Thyroid gland (tissue), 4 donors: ENCODE measurements at regions not wholly inside any gene's neighbourhood (a gene's known extent, or its start where the extent isn't known, plus 50 kb on each side); places are given as distances from the start of the nearest gene placed in this dataset.

Experiments
- CTCF ChIP-seq, 6 experiments: fragments of 200-600 bp in 3 of 6; fragments of 450-650 bp in 3 of 6; sonication (generic) in 3 of 6; IDR thresholded peaks; one replicate each; pipeline ENCODE4 v1.5.1; 2016 to 2019; ENCODE audit warnings: antibody characterized with exemption in 6 of 6, mild to moderate bottlenecking in 2 of 6, inconsistent platforms in 1 of 6, moderate library complexity in 1 of 6
- POLR2A ChIP-seq, 2 donors: fragments of 450-650 bp; IDR thresholded peaks; one replicate each; pipeline ENCODE4 v1.6.1; 2017; ENCODE audit warnings: antibody characterized with exemption in 2 of 2, mild to moderate bottlenecking in 2 of 2, moderate library complexity in 1 of 2

- TF ChIP-seq POLR2A (IDR thresholded peaks at IDR 0.05): no peak
- no peak for TF ChIP-seq CTCF (IDR thresholded peaks at IDR 0.05)
These were observed 377.4 kb downstream of the HTR7 start for GRCh38 chr10:90480466-90480865.
